ENCODE measurements at regions not wholly inside any gene's neighbourhood (a gene's known extent, or its start where the extent isn't known, plus 50 kb on each side); places are given as distances from the start of the nearest gene placed in this dataset.

GRCh38 chr5:38193015-38193581 is 65.3 kb upstream of the EGFLAM start:
- no peaks in the 10 kb centered on the region for H3K9me2 ChIP-seq (ENCODE audit: insufficient read depth)
- no peak overlapping the region for H3K9ac ChIP-seq
- H3K79me2 ChIP-seq (ENCODE audit: insufficient read depth) = no peaks in the 10 kb centered on the region
- H3K27ac ChIP-seq = no peak overlapping the region
- H3K4me1 ChIP-seq (ENCODE audit: insufficient read depth) = no peaks in the 10 kb centered on the region
- H3K4me2 ChIP-seq (ENCODE audit: unreplicated experiment) = no peak overlapping the region
- in situ Hi-C loops (cut with MboI) = loop anchor here (5.0 to 25.0 kb wide), 3 partner anchors 366 to 778 kb away; no protein-coding TSS in a partner anchor
- H2AFZ ChIP-seq = no peak overlapping the region
- no peak overlapping the region; the same call in 1 of the 2 replicates for H3K4me3 ChIP-seq
- H4K20me1 ChIP-seq (ENCODE audit: insufficient read depth) = no peaks in the 10 kb centered on the region
- TF ChIP-seq EZH2phosphoT487 (IDR thresholded peaks at IDR 0.05; ENCODE audit: insufficient read depth, low read depth) (no peak), EZH2 (IDR thresholded peaks at IDR 0.05; ENCODE audit: insufficient read depth, poor library complexity, severe bottlenecking) (no peak)
- no peaks in the 10 kb centered on the region for H3K9me3 ChIP-seq (ENCODE audit: low read depth)
- H3K36me3 ChIP-seq (ENCODE audit: low read depth) = no peaks in the 10 kb centered on the region
- H3F3A ChIP-seq (ENCODE audit: insufficient read depth) = no peaks in the 10 kb centered on the region
- peak; percentile 84 for DNase-seq
- WGBS, 2 experiments (ENCODE audit: low coverage in 1 of 2, low lambda C conversion rate in 2 of 2, missing lambda C conversion rate in 2 of 2) = 19 to 20% methylated on average over 13 of the region's 13 CpGs
- H3K27me3 ChIP-seq (replicated peaks; ENCODE audit: insufficient read depth) = peaks cover 19% of the 10 kb centered on the region; the same call in 1 of the 2 replicates

DNA sequence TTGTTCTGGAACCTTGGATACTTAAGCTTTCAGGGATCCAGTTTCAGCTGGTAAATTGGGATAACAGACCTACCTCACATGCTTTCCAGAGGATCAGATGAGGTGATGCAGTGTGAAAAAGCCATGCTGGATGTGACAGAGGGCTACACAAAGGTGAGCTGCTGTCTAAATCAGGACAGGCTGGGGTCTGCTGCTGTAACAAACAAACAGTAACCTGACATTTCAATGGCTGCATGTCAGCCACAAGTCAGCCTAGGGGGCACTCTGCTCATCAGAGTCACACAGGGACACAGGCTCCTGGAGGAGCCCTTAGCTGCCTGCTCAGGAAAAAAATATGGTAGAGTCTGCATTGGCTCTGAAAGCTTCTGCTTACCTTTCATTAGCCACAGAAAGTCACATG is 66.7 kb upstream of the EGFLAM start:
- TF ChIP-seq EZH2phosphoT487 (IDR thresholded peaks at IDR 0.05; ENCODE audit: insufficient read depth, low read depth) (no peak), EZH2 (IDR thresholded peaks at IDR 0.05; ENCODE audit: insufficient read depth, poor library complexity, severe bottlenecking) (no peak)
- H3K9me3 ChIP-seq (ENCODE audit: low read depth) = no peaks in the 10 kb centered on the region
- in situ Hi-C loops (cut with MboI) = loop anchor here (5.0 to 25.0 kb wide), 3 partner anchors 364 to 777 kb away; no protein-coding TSS in a partner anchor
- H3K4me2 ChIP-seq (ENCODE audit: unreplicated experiment) = no peak overlapping the region
- no peak for DNase-seq
- H3K4me1 ChIP-seq (ENCODE audit: insufficient read depth) = no peaks in the 10 kb centered on the region
- no peaks in the 10 kb centered on the region for H3K36me3 ChIP-seq (ENCODE audit: low read depth)
- no peak overlapping the region for H3K27ac ChIP-seq
- peaks cover 29% of the 10 kb centered on the region; the same call in 1 of the 2 replicates for H3K27me3 ChIP-seq (replicated peaks; ENCODE audit: insufficient read depth)
- H3K9ac ChIP-seq = no peak overlapping the region
- no peaks in the 10 kb centered on the region for H3K79me2 ChIP-seq (ENCODE audit: insufficient read depth)
- no peak overlapping the region for H3K4me3 ChIP-seq
- H3F3A ChIP-seq (ENCODE audit: insufficient read depth) = no peaks in the 10 kb centered on the region
- H3K9me2 ChIP-seq (ENCODE audit: insufficient read depth) = no peaks in the 10 kb centered on the region
- H2AFZ ChIP-seq = no peak overlapping the region
- no peaks in the 10 kb centered on the region for H4K20me1 ChIP-seq (ENCODE audit: insufficient read depth)

DNA sequence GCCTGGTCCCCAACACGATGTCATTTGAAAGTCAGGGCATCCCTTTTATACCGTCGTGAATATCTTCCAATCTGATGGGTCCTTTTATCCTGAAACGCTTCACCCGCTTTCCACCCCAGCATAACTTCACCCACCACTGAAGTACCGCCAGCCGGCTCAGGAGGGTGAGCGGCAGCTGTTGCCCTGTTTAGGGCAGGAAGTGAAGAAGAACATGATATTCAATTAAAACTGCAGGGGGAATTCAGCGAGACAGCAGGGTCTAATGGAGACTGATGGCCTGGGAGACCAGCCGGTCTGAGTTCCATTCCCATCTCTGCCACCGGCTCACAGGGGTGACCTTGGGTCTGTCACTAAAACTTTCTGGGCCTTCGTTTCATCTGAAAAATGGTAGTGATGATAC is 68.2 kb upstream of the EGFLAM start:
- Histone ChIP-seq H4K20me1 (ENCODE audit: insufficient read depth) (no peaks in the 10 kb centered on the region), H3K27me3 (replicated peaks; ENCODE audit: insufficient read depth) (peaks cover 25% of the 10 kb centered on the region; the same call in 1 of the 2 replicates), H3K4me2 (ENCODE audit: unreplicated experiment) (no peak overlapping the region), H3K9me3 (ENCODE audit: low read depth) (no peaks in the 10 kb centered on the region), H3K4me1 (ENCODE audit: insufficient read depth) (no peaks in the 10 kb centered on the region), H3K9ac (no peak overlapping the region), H3K4me3 (no peak overlapping the region), H3K36me3 (ENCODE audit: low read depth) (no peaks in the 10 kb centered on the region), H3F3A (ENCODE audit: insufficient read depth) (no peaks in the 10 kb centered on the region), H3K79me2 (ENCODE audit: insufficient read depth) (no peaks in the 10 kb centered on the region), H3K27ac (no peak overlapping the region), H2AFZ (no peak overlapping the region), H3K9me2 (ENCODE audit: insufficient read depth) (no peaks in the 10 kb centered on the region)
- no peak for DNase-seq
- in situ Hi-C loops (cut with MboI) = loop anchor here (5.0 to 25.0 kb wide), 3 partner anchors 363 to 775 kb away; no protein-coding TSS in a partner anchor
- 89% methylated on average over 12 of the region's 12 CpGs for WGBS, 2 experiments (ENCODE audit: low coverage in 1 of 2, low lambda C conversion rate in 2 of 2, missing lambda C conversion rate in 2 of 2)
- TF ChIP-seq EZH2phosphoT487 (IDR thresholded peaks at IDR 0.05; ENCODE audit: insufficient read depth, low read depth) = no peak
- no peak for TF ChIP-seq EZH2 (IDR thresholded peaks at IDR 0.05; ENCODE audit: insufficient read depth, poor library complexity, severe bottlenecking)

DNA sequence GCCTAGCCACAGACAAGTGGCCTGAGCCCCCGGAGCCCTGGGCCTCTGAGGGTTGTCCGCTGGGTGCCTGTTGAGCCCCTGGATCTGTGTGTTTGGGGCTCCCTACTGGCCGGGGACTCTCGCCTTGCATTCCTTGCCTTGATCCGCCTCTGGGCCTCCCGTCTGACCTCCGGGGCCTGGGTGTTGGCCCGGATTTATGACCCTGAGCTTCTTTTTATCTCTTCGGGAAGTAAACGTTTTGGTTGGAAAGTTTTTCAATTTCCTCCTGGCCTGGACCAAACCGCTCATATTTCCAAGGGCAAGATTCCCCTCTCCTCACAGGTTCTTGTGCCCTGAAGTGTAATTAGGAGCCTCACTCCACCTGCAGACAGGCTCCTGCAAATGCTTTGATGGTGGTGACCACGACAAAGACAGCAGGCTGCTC is 69.3 kb upstream of the EGFLAM start:
- no peak for DNase-seq
- Histone ChIP-seq H3K27ac (no peak overlapping the region), H3F3A (ENCODE audit: insufficient read depth) (no peaks in the 10 kb centered on the region), H3K79me2 (ENCODE audit: insufficient read depth) (no peaks in the 10 kb centered on the region), H3K9ac (no peak overlapping the region), H3K27me3 (replicated peaks; ENCODE audit: insufficient read depth) (peaks cover 28% of the 10 kb centered on the region; the same call in 1 of the 2 replicates), H4K20me1 (ENCODE audit: insufficient read depth) (no peaks in the 10 kb centered on the region), H2AFZ (no peak overlapping the region), H3K9me2 (ENCODE audit: insufficient read depth) (no peaks in the 10 kb centered on the region), H3K4me2 (ENCODE audit: unreplicated experiment) (no peak overlapping the region), H3K4me3 (no peak overlapping the region), H3K9me3 (ENCODE audit: low read depth) (no peaks in the 10 kb centered on the region), H3K4me1 (ENCODE audit: insufficient read depth) (no peaks in the 10 kb centered on the region), H3K36me3 (ENCODE audit: low read depth) (no peaks in the 10 kb centered on the region)
- 79 to 81% methylated on average over 12 of the region's 12 CpGs for WGBS, 2 experiments (ENCODE audit: low coverage in 1 of 2, low lambda C conversion rate in 2 of 2, missing lambda C conversion rate in 2 of 2)
- TF ChIP-seq EZH2phosphoT487 (IDR thresholded peaks at IDR 0.05; ENCODE audit: insufficient read depth, low read depth) (no peak), EZH2 (IDR thresholded peaks at IDR 0.05; ENCODE audit: insufficient read depth, poor library complexity, severe bottlenecking) (no peak)
- in situ Hi-C loops (cut with MboI) = loop anchor here (25.0 kb wide), 1 partner anchor 452 kb away; no protein-coding TSS in a partner anchor

Measured in GM23248 (cell line).